ENCODE measurements at regions not wholly inside any gene's neighbourhood (a gene's known extent, or its start where the extent isn't known, plus 50 kb on each side); places are given as distances from the start of the nearest gene placed in this dataset.

- TF ChIP-seq CTCF (IDR thresholded peaks at IDR 0.05) (no peak), ZFX (IDR thresholded peaks at IDR 0.05; ENCODE audit: borderline replicate concordance) (no peak)
Observed at GRCh38 chr4:156313497-156313896, 359.8 kb upstream of the CTSO start.

Measured in 22Rv1 (cell line).